ENCODE measurements at regions not wholly inside any gene's neighbourhood (a gene's known extent, or its start where the extent isn't known, plus 50 kb on each side); places are given as distances from the start of the nearest gene placed in this dataset.

- TF ChIP-seq CTCF (conservative IDR thresholded peaks at IDR 0.05; ENCODE audit: low read length) (no peak), EZH2phosphoT487 (IDR thresholded peaks at IDR 0.05; ENCODE audit: borderline replicate concordance, low read depth, low read length) (no peak)
Measured at GRCh38 chr9:19876569-19877316, 87.9 kb upstream of the SLC24A2 start.

Data from OCI-LY7 (cell line).